ENCODE measurements at regions not wholly inside any gene's neighbourhood (a gene's known extent, or its start where the extent isn't known, plus 50 kb on each side); places are given as distances from the start of the nearest gene placed in this dataset.

GRCh38 chr3:197356741-197357140, 58.3 kb upstream of the DLG1 start:
- no peak for TF ChIP-seq CTCF (IDR thresholded peaks at IDR 0.05)
- Histone ChIP-seq H3K27me3 (ENCODE audit: control insufficient read depth in 1 of 2, insufficient read depth in 2 of 2, low read length in 2 of 2) (peaks cover 0 to 4% of the 10 kb centered on the region in 2 experiments), H3K4me1 (ENCODE audit: insufficient read depth, low read length) (no peaks in the 10 kb centered on the region), H3K36me3 (ENCODE audit: insufficient read depth, low read length) (no peaks in the 10 kb centered on the region), H3K4me3 (ENCODE audit: low read length) (no peak overlapping the region), H3K9me3 (ENCODE audit: control insufficient read depth in 1 of 2, insufficient read depth in 1 of 2, low read length in 2 of 2) (peaks cover 3 to 12% of the 10 kb centered on the region in 2 experiments), H3K27ac (ENCODE audit: low read depth in 1 of 2, low read length in 2 of 2) (no peak overlapping the region)
- intact Hi-C loops (cut with DNase I, micrococcal nuclease), result no loop called here
- DNase-seq, result no peak
- CTCF ChIA-PET, result no interaction called here
- peaks cover 11% of the 10 kb centered on the region for H3K27me3 Mint-ChIP-seq
- H3K4me3 Mint-ChIP-seq, result no peak overlapping the region
- no peaks in the 10 kb centered on the region for H3K4me1 Mint-ChIP-seq (ENCODE audit: low read depth)
- H3K27ac Mint-ChIP-seq, result no peak overlapping the region
- peaks cover 9% of the 10 kb centered on the region for H3K9me3 Mint-ChIP-seq
- POLR2A ChIA-PET, result no interaction called here
- ATAC-seq (ENCODE audit: poor library complexity), result no peak
- H3K36me3 Mint-ChIP-seq (ENCODE audit: low read depth), result no peaks in the 10 kb centered on the region

GRCh38 chr3:197356275-197356674, 57.9 kb upstream of the DLG1 start:
- no peak overlapping the region for H3K4me3 Mint-ChIP-seq
- ChIA-PET POLR2A (no interaction called here), CTCF (no interaction called here)
- peaks cover 8% of the 10 kb centered on the region for H3K9me3 Mint-ChIP-seq
- ATAC-seq (ENCODE audit: poor library complexity), result no peak
- H3K27ac Mint-ChIP-seq, result no peak overlapping the region
- Histone ChIP-seq H3K9me3 (ENCODE audit: control insufficient read depth in 1 of 2, insufficient read depth in 1 of 2, low read length in 2 of 2) (peaks cover 3 to 12% of the 10 kb centered on the region in 2 experiments), H3K36me3 (ENCODE audit: insufficient read depth, low read length) (no peaks in the 10 kb centered on the region), H3K4me1 (ENCODE audit: insufficient read depth, low read length) (no peaks in the 10 kb centered on the region), H3K4me3 (ENCODE audit: low read length) (no peak overlapping the region), H3K27ac (ENCODE audit: low read depth in 1 of 2, low read length in 2 of 2) (no peak overlapping the region), H3K27me3 (ENCODE audit: control insufficient read depth in 1 of 2, insufficient read depth in 2 of 2, low read length in 2 of 2) (peaks cover 0 to 4% of the 10 kb centered on the region in 2 experiments)
- H3K27me3 Mint-ChIP-seq, result peaks cover 11% of the 10 kb centered on the region
- intact Hi-C loops (cut with DNase I, micrococcal nuclease), result no loop called here
- DNase-seq, result no peak
- H3K4me1 Mint-ChIP-seq (ENCODE audit: low read depth), result no peaks in the 10 kb centered on the region
- TF ChIP-seq CTCF (IDR thresholded peaks at IDR 0.05), result no peak
- no peaks in the 10 kb centered on the region for H3K36me3 Mint-ChIP-seq (ENCODE audit: low read depth)

GRCh38 chr3:197355713-197356112, 57.3 kb upstream of the DLG1 start:
- H3K36me3 ChIP-seq (ENCODE audit: insufficient read depth, low read length), result no peaks in the 10 kb centered on the region
- peaks cover 6% of the 10 kb centered on the region for H3K9me3 Mint-ChIP-seq
- no peak overlapping the region for H3K4me3 ChIP-seq (ENCODE audit: low read length)
- POLR2A ChIA-PET, result no interaction called here
- no peak for ATAC-seq (ENCODE audit: poor library complexity)
- H3K27me3 Mint-ChIP-seq, result peaks cover 14% of the 10 kb centered on the region
- peaks cover 3 to 11% of the 10 kb centered on the region in 2 experiments for H3K9me3 ChIP-seq (ENCODE audit: control insufficient read depth in 1 of 2, insufficient read depth in 1 of 2, low read length in 2 of 2)
- no peak for DNase-seq
- TF ChIP-seq CTCF (IDR thresholded peaks at IDR 0.05), result no peak
- H3K36me3 Mint-ChIP-seq (ENCODE audit: low read depth), result no peaks in the 10 kb centered on the region
- H3K27me3 ChIP-seq (ENCODE audit: control insufficient read depth in 1 of 2, insufficient read depth in 2 of 2, low read length in 2 of 2), result peaks cover 0 to 4% of the 10 kb centered on the region in 2 experiments
- intact Hi-C loops (cut with DNase I, micrococcal nuclease), result no loop called here
- H3K27ac ChIP-seq (ENCODE audit: low read depth in 1 of 2, low read length in 2 of 2), result no peak overlapping the region
- CTCF ChIA-PET, result no interaction called here
- no peaks in the 10 kb centered on the region for H3K4me1 Mint-ChIP-seq (ENCODE audit: low read depth)
- H3K27ac Mint-ChIP-seq, result no peak overlapping the region
- H3K4me3 Mint-ChIP-seq, result no peak overlapping the region
- H3K4me1 ChIP-seq (ENCODE audit: insufficient read depth, low read length), result no peaks in the 10 kb centered on the region
